Coronary artery (tissue), 2 donors: ENCODE measurements at regions not wholly inside any gene's neighbourhood (a gene's known extent, or its start where the extent isn't known, plus 50 kb on each side); places are given as distances from the start of the nearest gene placed in this dataset.

Source experiments
- DNase-seq: peaks from one replicate; pipeline ENCODE4 v3.0.0-alpha.2; 2017; ENCODE audit warnings: low spot score
- H3K27ac ChIP-seq, 2 donors: fragments of 200-600 bp; sonication (generic); one replicate each; pipeline ENCODE4 v1.5.1; 2016 to 2019
- H3K4me3 ChIP-seq: fragments of 200-600 bp; sonication (generic); 2 replicates; pipeline ENCODE4 v1.5.1; 2016; ENCODE audit warnings: mild to moderate bottlenecking, moderate library complexity
- TF ChIP-seq, protein P1 (sequence below): fragments of 200-600 bp; sonication (generic); IDR thresholded peaks from one replicate; pipeline ENCODE4 v1.5.1; 2019; ENCODE audit warnings: antibody characterized with exemption

DNA sequence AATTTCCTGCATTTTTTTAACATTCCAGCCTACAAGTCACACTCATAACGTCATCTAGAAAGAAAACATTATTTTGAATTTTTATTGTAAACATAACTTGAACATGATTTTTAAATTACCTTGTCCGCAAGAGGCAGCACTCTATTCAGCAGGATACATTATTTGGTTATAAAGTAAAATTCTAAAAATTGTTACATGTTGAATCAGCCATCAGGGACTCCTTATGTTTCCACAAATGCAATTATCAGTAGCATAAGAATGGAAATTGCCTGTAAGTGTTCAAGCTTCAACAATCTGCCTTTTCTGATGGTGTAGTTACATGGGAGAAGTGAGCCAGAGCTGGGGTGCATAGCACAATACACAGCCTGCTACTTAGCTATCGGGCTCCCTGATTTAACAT lies 97.5 kb downstream of the ZNF365 start:
- Histone ChIP-seq H3K27ac (no peak overlapping the region), H3K4me3 (no peak overlapping the region)
- no peak for DNase-seq
- TF ChIP-seq, protein P1, sequence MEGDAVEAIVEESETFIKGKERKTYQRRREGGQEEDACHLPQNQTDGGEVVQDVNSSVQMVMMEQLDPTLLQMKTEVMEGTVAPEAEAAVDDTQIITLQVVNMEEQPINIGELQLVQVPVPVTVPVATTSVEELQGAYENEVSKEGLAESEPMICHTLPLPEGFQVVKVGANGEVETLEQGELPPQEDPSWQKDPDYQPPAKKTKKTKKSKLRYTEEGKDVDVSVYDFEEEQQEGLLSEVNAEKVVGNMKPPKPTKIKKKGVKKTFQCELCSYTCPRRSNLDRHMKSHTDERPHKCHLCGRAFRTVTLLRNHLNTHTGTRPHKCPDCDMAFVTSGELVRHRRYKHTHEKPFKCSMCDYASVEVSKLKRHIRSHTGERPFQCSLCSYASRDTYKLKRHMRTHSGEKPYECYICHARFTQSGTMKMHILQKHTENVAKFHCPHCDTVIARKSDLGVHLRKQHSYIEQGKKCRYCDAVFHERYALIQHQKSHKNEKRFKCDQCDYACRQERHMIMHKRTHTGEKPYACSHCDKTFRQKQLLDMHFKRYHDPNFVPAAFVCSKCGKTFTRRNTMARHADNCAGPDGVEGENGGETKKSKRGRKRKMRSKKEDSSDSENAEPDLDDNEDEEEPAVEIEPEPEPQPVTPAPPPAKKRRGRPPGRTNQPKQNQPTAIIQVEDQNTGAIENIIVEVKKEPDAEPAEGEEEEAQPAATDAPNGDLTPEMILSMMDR, result no peak

DNA sequence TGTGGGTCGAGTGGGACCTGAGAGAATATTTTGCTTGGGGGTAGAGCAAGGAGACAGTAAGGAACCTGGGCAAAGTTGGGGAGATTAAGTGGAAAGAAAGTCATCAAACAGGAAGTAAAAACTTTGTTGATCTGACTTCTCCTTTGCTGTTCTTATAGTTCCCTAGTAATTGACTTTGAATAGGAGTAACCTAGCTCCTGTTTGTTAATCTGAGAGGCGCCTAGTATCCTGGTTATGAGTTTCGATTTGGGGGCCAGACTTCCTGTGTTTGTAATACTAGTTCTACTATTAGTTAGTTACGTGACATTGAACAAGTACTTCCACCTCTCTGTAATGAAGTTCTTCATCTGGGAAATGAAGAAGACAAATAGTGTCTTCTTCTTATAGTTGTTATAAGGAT lies 99.1 kb downstream of the ZNF365 start:
- no peak overlapping the region for H3K4me3 ChIP-seq
- no peak overlapping the region for H3K27ac ChIP-seq
- TF ChIP-seq, protein P1, result no peak
- DNase-seq, result no peak

DNA sequence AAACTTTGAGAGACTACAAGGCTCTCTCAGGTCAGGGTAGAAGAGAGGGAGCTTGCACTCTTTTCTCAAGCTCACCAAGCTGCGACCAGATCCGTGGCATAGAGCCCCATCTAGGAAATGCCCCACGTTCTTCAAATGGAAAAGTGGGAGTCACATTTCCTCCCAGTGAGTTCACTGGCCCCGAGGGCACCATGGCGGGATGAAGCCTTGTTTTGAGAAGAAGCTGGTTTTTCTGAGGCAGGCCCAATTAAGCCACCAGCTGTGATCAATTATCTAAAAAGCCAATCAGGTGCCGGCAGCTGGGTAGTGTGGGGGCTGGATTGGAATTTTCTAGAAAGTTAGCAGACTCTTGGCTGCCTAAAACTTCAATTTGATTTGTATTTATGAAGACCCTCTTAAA lies 101.4 kb downstream of the ZNF365 start:
- no peak overlapping the region for H3K27ac ChIP-seq
- TF ChIP-seq, protein P1, result no peak
- no peak for DNase-seq

DNA sequence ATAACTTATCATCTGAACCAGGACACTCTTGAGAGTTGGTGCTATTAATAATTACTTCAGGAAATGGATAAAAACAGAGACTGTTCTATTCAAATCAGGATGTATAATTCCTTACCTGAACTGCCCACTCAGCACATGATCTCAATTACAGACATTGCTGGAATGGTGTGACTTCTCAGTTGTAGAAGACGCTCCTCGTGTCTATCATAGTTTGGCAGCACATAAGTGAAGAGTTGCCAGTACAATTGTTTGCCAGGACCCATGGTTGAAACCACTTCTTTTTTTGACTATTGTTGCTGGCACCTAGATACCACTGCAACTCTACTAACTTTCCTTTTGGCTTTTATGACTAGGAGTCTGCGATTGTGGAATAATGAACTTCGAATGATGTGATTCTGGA lies 105.4 kb downstream of the ZNF365 start:
- no peak overlapping the region for H3K27ac ChIP-seq
- no peak for DNase-seq
- TF ChIP-seq, protein P1, result no peak

More for the DNA sequence above, 101.4 kb downstream of the ZNF365 start:
- H3K4me3 ChIP-seq, result no peak overlapping the region

DNA sequence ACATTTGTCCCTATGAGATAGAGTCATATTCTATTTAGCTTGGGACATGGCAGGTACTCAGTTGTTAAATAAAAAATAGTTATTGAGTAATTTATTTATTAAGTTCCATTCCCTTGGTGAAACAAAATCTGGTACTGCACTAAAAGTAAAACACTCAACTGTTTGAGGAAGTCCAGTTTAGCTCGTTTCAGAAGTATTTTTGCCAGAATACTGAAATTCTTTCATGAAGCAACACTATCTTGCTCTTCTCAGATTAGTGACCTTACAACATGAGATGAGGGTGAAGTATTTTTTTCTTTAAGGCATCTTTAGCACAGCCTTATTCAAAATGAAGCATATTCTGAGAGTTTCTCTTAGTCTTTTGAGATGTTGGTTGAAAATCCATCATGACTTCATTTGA lies 106.0 kb downstream of the ZNF365 start:
- DNase-seq, result no peak
- Histone ChIP-seq H3K27ac (no peak overlapping the region), H3K4me3 (no peak overlapping the region)
- TF ChIP-seq, protein P1, result no peak

More for the DNA sequence above, 105.4 kb downstream of the ZNF365 start:
- H3K4me3 ChIP-seq, result no peak overlapping the region

DNA sequence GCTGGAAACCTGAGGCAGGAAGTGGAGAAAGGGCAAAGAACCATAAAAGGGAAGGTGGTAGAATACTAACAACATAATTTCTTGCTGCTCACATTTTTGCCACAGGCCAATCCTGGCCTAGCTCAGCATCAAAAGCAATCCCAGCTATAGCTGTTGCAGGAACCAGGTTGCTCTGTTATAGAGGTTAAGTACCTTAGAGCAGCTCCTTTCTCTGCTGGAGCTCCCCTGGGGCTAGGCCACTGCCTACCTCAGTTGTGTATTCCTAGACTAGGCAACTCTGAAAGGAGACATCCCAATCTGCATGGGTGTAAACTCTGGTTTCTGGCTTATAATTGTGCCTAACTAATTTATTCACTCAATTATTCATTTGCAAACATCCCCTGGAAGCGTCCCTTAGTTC lies 108.4 kb downstream of the ZNF365 start:
- TF ChIP-seq, protein P1, result no peak
- Histone ChIP-seq H3K27ac (no peak overlapping the region), H3K4me3 (no peak overlapping the region)
- no peak for DNase-seq

DNA sequence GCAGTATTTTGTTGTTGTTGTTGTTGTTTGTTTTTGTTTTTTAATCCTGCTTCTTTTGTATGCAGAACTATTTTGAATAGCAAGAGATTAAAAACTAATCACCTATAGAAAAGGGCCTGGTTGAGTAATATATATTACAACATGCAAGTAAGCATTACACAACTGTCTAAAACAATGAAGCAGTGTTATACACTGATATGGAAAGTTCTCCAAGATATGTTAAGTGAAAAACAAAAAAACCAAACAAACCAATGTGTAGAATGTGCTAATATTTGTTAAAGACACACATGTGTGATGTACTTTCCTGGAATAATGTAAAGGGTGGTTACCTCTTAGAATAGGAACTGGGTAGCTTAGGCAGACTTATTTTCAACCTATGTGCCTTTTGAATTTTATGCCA lies 117.4 kb downstream of the ZNF365 start:
- Histone ChIP-seq H3K4me3 (no peak overlapping the region), H3K27ac (no peak overlapping the region)
- TF ChIP-seq, protein P1, result no peak
- no peak for DNase-seq
